GM21367 (cell line): ENCODE measurements at regions not wholly inside any gene's neighbourhood (a gene's known extent, or its start where the extent isn't known, plus 50 kb on each side); places are given as distances from the start of the nearest gene placed in this dataset.
"Not testable (repeated sequence)": the region's sequence is repeated elsewhere in the genome, so short reads cannot be mapped to it uniquely, and the experiment has no call there.

Experiments used
- ATAC-seq: cut with Tn5 transposase; IDR thresholded peaks from one replicate; pipeline ENCODE4 v1.9.1; 2021; ENCODE audit not compliant: unreplicated experiment

DNA sequence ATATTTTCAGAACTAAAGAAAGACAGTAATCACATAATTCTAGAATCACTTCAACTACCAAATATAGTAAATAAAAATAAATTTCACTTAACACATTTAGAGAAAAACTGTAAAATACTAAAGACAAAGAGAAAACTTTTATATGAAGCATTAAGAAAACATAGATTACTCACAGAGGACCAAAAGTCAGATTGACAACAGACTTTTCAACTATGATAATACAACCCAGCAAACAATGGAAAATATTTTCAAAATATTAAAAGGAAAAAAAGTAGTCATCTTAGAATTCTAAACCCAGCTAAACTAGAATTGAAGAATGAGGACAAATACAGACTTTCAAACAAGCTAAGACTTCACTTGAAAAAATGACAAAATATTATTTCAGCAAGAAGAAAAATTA, 164.8 kb upstream of the ARID1B start:
- no peak for ATAC-seq

DNA sequence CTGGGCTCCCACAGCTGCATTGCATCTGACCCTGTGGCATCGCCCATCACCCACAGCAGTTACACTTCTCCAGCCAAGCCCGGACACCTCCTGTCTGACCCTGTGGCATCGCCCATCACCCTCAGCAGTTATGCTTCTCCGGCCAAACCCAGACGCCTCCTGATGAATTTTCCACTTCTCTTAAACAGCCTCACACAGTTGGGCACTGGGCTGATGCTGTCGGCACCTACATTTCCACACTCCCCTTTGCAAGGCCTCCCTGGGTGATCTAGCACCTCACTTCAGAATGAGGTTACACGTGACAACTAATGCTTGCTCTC, 175.2 kb upstream of the ARID1B start:
- ATAC-seq: no peak

DNA sequence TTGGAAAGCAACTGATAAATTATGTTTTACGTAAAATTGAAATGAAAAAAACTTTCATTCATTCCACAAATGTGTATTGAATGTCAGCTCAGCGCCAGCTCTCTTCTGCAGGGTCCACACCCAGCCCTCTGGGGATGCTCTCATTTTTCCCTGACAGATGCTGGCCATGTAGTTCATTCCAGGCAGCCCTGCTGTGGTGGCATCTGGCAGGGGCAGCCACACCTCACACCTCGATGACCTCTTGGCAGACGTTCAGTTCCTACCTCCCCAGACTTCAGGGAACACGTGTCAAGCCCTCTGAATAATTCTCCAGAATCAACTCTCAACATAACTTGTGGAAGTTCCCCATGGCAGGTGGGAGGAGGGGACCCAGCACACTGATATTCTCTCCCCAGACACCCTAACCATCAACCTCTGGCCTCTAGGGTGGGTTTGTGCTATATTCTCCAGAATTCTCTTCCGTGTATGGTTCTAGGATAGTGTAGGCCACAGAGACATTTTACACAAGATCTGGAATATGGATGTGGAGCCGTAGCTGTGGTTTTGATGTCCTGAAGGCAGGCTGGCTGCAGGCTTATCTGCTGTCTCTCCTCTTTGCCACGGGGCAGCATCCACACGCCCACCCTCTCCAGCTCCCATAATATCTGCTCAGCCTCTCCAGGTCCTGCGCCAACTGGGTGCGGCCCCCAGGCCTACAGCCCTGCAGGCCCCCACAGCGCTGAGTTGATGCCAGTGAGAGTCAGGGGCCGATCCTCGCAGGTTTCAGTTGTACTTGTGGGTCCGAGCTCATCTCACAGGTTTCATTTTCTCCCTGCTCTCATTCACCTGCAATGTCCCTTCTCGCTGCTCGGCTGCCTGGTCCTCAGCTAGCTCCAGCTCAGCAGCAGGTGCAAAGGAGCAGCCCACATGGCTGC, 175.8 kb upstream of the ARID1B start:
- ATAC-seq: no peak

DNA sequence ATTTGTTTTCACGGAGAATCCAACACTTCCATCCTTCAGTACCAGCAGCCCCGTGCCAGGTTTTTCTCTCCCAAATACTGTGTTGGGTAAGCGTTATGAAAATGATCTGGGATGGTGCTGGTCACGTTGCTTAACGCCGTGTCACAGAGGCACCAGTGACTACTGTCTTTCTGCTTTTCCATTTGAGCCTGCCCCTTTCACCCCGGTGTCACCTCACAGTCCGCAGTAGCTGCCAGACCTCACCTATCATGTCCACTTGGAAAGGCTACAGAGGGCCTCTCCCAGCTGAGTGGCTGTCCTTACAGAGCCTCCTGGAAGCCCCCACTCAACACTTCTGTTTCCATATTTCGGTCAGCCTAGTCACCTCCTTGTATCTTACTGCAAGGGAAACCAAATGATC, 176.5 kb upstream of the ARID1B start:
- ATAC-seq: no peak

DNA sequence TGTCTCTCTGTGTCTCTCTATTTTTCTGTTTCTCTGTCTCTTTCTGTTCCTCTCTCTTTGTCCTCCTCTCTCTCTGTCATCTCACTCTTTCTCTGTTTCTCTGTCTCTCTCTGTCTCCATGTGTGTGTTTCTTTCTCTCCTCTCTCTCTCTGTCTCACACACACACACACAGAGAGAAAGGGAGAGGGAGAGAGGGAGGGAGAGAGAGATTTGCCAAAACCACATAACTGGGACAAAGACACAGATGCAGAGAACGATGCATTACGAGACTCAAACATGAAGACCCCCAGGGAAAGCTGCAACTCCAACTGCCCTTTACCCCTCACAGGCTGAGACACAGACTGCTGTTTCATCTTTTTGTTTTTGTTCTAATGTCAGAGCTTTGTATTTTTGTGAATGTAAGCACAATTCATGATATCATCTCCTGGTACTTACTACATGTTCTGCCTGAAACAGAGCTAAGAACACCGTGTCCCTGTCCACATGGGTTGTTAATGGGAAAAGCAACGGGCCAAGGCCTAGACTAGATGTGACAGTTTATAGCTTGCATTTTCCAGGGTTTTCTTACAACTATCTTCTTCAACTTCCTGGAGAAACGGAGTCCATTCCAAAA, 177.1 kb upstream of the ARID1B start:
- ATAC-seq: no peak

DNA sequence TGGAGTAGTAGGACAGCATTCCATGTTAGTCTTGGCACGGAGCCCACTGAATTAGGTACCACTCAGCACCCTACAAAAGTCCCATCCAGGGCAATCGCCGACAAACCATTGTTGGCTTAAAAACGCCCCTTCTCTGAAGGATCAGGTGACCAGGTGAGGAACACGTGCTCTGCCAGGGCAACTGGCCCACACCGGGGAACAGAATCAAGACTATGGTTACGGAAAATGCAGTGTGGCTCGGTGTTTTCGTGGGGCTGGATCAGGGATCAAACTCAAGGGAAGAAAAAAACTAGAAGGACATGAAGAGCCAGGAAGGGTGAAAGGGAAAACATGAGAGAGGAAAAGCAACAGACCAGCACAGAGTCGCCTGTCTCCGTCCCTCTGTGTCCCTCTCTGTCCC, 177.8 kb upstream of the ARID1B start:
- no peak for ATAC-seq

DNA sequence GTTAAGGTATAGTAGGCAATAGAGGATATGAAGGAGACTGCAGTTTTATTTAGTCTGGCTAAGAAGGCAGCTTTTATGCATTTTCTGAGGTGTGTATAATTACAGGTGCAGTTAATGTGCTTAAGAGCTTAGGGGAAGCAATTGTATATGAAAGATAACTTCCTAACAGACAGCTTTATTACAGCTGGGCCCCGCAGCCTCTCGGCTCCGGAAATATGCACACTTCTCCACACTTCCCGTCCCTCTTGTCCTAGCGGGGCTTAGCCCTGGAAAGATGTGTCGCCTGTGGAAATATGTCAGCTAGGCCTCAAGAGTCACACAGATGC, 178.4 kb upstream of the ARID1B start:
- ATAC-seq: no peak

DNA sequence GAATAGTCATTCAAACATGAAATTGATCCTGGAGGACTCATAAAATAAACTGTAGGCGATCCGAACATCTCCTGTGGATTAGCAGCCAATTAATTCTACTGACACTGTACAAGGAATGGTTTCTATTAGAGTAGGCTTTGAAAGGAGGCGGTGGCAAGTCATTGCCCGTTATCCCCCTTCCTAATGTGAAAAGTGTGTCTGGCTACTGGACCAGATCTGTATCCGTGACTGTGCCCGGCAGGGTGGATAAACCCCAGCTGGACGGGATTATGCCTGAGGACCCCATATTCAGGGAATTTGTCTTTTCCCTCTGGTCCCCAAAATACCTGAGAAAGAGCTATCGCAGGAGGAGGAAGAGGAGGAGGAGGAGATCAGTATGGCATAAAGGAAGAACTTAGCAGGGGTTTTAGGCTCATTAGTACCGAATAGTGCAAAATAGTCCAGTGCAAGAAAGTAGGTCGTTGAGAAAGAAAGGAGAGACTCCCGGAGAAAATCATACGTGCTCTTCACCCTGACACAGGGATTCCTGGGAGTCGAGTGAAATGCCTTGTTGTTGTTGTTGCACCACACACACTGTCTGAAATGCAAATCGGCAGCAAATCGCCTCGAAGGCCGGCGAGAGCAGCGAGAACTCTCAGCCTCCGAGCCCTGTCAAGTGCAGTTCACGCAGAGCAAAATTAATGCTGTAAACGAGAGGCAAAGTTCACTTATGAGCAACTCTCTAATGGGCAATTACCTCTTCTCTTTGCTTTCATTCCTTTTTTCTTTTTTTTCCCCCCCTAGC, 178.9 kb upstream of the ARID1B start:
- no peak for ATAC-seq

DNA sequence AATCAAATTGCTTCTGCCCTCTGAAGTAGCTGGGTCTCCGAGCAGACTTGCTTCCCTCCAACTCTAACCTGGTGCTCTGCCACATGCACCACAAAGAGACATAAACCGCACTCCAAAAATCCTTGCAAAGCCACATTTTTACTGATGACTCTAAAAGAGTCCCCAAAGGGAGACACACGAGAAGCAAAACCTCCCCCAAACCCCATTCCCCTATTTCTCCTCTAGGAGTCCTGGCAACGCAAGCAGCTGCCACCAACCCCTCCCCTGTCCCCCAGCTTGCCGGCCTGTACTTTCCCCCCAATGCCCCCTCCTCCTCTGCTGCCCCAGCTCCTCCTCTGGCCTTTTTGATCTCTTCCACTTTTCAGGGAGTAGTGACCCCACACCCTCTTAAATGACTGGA, 180.1 kb upstream of the ARID1B start:
- no peak for ATAC-seq

DNA sequence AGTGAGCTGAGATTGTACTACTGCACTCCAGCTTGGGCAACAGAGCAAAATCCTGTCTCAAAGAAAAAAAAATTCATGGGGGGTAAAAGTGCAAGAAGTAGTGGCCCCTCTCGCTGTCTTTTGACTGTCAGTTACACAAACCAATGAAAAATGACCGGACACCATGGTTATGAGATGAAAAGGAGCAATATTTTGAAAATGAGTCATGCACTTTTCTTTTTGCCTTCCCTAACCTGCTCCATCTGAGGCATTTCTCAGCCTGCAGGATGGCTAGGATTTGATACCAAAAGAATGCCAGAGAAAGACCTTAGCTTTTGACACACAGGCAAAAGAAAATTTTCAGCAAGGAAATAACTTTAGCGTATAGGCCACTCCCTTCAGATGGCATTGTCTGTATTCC, 181.7 kb upstream of the ARID1B start:
- no peak for ATAC-seq

DNA sequence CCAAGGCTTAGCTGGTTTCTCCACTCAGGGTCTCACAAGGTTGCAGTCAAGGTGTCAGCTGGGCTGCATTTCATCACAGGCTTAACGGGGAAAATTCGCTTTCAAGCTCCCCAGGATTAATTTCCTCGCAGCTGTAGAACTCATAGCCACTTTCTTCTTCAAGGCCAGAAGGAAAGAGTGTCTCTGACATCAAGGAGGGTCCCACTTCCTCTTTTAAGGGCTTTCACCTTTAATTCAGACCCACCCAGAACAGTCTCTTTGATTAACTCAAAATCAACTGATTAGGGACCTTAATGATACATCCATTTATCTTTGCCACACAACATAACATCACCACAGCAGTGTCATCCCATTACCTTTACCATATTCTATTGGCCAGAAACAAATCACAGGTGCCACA, 183.3 kb upstream of the ARID1B start:
- ATAC-seq: no peak

DNA sequence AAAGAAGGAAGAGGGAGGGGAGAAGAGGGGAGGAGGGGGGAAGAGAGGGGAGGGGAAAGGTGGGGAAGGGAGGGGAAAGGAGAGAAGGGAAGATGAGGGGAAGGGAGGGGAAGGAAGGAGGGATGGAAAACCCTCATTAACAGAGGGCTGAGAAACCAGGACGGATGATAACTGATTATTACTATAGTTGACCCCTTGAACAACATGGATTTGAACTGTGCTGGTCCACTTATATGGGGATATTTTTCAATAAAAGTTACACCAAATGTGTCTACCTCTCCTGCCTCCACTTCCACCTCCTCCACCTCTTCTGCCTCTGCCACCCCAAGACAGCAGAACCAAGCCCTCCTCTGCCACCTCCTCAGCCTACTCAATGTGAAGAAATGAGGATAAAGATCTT, 184.1 kb upstream of the ARID1B start:
- ATAC-seq: no peak

DNA sequence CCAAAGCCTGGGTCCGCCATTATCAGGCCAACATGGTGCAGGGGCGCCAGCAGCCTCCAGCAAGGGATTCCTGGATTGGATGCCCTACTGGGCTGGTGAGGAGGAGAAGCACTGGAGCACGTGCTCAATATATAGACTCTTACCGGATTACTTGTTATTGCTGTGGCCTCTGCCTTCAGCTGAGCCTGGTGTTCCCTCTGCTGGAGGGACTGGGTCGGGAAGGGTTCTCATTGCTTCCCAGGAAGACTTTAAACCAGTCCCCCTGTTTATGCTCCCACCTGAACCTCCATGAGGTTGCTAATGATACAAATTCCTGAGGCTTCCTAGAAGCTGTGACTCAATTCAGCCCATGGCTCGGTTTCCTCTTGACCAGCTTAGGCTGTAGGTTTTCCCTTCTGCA, 186.7 kb upstream of the ARID1B start:
- ATAC-seq: no peak

DNA sequence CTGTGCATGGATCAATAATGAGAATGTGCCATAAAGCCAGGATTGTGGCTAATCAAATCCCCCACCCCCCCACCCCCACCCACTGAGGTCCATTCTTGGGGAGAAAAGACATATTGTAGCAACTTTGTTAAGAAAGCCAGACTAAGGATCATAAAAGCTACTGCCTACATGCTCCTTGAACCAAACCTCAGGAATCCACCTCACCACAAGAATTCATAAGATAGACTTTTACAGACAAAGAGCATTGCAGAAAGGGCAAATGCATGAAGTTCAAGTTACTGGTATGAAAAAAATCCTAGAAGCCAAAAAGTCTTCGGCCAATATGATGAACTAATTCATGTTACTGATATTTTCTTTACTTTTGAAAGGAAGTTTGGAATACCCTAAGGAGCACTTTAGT, 187.9 kb upstream of the ARID1B start:
- no peak for ATAC-seq

DNA sequence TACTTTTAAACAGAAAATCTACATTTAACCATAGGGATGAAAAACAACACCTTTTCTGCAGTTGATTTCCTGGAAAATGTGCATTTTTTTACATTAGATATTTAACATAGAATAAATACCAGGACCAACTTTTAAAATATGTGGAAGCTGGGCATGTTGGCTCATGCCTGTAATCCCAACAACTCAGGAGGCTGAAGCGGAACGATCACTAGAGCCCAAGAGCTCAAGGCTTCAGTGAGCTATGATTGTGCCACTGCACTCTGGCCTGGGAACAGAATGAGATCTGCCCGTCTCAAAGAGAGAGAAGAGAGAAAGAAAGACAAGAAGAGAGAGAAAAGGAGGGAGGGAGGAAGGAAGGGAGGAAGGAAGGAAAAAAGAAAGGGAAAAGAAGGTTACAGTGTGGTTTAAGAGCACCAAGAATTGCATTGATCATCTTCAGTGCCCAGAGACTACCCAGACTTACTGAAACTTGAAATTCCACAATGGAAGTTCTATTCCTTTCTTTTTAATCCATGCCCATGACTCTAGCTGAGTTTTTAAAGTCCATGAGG, 189.4 kb upstream of the ARID1B start:
- no peak for ATAC-seq

DNA sequence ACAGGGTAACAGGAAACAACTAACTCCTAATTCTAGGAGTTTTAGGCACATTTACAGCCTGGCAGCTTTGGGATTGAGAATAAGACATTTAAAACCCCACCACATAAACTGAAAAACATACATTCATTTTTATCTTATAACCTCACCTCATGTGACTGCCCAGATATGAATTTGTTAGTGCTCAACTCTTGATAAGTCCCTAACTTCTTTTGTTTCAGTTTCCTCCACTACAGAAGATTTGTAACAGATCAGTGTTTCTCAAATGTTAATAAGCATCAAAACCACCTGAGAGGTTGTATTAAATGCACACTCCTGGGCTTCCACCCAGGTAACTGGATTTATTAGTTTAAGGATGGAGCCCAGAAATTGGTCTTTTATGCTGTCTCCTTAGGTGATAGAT, 190.1 kb upstream of the ARID1B start:
- ATAC-seq: no peak

DNA sequence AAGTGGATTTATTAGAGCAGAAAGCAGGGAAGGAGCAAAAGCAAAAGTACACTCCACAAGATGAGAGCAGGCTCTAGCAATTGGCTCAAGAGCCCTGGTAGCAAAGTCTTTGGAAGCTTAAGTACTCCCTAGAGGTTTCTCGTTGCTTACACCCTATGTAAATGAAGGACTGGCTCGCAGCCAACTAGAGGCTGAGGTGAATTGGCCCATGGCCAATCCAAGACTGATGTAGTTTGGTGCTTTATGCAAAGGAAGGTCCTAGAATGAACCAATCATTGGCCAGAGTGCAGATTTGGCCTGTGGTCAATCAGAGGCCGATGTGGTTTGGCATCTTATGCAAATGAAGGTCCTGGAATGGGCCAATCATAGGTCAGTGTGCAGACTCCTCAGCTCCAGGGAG, 191.3 kb upstream of the ARID1B start:
- no peak for ATAC-seq

DNA sequence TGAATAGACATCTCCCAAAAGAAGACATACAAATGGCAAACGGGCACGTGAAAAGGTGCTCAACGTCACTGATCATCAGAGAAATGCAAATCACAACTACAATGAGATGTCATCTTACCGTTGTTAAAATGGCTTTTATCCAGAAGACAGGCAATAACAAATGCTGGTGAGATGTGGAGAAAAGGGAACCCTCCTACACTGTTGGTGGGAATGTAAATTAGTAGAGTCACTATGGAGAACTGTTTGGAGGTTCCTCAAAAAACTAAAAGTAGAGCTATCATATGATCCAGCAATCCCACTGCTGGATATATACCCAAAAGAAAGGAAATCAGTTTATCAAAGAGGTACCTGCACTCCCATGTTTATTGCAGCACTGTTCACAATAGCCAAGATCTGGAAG, 193.1 kb upstream of the ARID1B start:
- not testable (repeated sequence) for ATAC-seq

DNA sequence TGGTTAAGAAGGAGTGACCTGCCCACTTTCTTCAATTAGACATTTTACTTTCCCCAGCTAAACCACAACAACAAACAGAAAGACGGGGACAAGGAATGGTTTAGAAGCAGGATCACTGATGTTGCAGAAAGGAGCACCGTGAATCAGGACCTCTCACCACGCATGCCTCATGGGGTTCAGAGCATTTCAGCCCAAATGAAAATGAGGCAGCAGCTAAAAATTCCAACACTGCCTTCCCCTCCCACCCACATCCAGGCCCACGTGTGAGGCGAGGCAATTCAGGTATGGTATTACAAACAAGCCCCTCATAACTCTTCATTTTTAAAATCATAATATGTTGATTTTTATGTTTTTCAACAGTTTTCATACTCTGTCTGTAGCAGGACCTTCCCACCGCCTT, 194.1 kb upstream of the ARID1B start:
- ATAC-seq: no peak

DNA sequence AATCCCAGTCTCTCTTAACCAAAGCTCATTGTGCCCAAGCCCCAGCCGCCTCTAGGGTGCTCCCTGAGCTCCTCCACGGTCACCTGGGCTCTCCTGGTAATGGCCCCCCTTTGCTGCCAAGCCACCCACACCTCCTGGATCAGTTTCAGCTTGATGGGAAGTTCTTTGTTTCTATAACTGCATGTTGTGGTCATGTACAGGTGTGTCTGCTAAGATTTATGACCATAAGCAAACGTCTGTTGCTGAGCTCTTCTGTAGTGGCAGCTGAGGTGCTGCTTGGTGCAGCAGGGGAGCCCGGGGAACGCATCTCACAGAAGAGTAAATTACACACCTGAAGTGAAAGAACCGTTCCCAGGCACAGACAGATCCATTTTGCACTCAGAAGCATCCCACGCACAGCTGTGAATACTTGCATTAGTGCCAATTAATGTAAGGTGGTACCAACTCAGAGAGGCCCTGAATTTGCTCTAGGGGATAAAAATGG, 194.6 kb upstream of the ARID1B start:
- no peak for ATAC-seq

DNA sequence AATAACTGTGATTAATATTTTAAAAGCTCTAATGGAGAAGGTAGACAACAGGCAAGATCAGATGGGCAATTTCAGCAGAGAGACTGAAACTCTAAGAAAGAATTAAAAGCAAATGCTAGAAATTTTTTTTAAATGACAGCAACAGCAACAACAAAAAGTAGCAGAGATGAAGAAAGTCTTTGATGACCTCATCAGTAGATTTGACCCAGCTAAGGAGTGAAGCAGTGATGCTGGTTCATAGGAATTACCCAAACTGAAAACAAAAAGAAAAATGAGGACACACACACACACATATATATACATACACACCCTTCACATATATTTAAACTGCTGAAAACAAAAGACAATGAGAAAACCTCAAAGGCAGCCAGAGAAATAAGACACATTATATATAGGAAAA, 197.6 kb upstream of the ARID1B start:
- ATAC-seq: no peak

DNA sequence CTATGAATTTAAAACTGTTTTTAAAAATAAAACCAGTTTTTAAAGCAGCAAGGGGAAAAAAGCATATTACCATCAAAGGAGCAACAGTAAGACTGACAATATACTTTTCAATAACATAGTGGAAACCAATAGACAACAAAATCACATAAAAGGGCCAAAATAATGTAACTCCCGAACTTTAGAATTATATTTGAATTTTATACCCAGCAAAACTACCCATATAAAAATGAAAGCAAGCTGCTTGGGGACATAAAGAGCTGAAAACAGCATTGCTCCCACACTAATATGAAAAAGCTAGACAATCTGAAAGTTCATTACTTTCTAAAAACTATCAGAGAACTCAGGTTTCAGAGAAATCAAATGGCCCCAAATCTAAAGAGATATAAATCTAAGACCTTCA, 199.4 kb upstream of the ARID1B start:
- ATAC-seq: no peak
